GM21423 (cell line): ENCODE measurements at regions not wholly inside any gene's neighbourhood (a gene's known extent, or its start where the extent isn't known, plus 50 kb on each side); places are given as distances from the start of the nearest gene placed in this dataset.
"Not testable (repeated sequence)": the region's sequence is repeated elsewhere in the genome, so short reads cannot be mapped to it uniquely, and the experiment has no call there.

Experiments used
- ATAC-seq: cut with Tn5 transposase; IDR thresholded peaks from one replicate; pipeline ENCODE4 v1.9.1; 2021; ENCODE audit warnings: mild to moderate bottlenecking, moderate library complexity; ENCODE audit not compliant: unreplicated experiment

DNA sequence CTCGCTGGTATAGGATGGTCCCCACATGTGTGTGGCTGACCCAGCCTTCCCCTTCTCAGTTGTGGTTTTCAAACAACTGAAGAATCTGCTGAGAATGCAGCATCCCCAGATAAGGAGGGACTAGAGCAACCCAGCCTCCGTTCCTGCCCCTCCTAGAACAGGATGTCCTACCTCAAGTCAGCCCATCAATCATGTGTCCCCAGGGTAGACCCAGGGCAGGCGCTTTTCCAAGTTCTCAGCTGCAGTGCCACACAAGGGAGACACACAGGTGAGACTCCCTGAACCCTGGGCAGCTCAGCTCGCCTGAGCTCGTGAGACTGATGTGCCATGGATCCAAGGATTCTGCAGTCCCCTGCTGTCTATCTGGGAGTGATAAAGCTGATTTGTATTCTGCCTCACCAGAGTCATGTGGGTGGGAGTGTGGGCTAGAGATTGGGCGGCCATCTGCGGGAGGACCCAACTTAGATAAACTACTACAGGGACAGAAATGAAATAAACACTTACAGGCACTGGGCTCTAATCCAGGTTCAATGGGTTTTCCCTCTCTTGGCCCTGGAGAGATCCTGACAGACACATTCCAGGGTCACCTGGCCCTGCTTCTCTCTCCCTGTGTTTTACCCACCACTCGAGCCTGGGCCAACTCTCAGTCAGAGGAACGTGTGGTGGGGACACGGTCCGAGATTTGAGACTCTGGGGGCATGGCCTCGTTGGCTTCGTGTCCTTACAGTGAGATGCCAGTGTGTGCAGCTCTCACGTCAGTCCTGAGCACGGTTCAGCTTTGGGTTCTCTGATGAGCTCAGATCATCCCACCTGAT, 303.5 kb upstream of the SFSWAP start:
- no peak for ATAC-seq

- no peak for ATAC-seq
Observed at GRCh38 chr12:131408036-131408365, 302.9 kb upstream of the SFSWAP start.

- ATAC-seq: no peak
Observed at GRCh38 chr12:131408484-131408883, 302.4 kb upstream of the SFSWAP start.

- no peak for ATAC-seq
Observed at GRCh38 chr12:131409211-131409610, 301.7 kb upstream of the SFSWAP start.

- not testable (repeated sequence) for ATAC-seq
Observed at GRCh38 chr12:131411827-131412226, 299.1 kb upstream of the SFSWAP start.

DNA sequence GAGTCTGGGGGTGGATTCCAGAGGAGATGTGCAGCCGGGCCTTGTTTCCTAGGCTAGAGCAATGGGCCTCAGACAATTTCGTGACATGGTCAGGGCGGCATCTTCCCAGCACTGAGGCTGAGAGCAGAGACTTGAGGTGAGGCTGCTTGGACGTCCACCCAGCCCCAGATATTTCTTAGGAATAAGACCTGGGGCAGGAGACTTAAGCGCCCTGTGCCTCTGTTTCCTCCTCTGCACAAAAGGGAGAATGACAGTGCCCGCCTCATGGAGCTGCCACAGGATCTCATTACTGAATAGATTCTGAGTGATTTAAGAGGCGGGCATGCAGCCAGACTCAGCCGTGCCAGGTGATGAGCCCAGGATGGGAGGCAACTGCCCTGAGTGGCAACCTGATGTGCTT, 297.9 kb upstream of the SFSWAP start:
- no peak for ATAC-seq

DNA sequence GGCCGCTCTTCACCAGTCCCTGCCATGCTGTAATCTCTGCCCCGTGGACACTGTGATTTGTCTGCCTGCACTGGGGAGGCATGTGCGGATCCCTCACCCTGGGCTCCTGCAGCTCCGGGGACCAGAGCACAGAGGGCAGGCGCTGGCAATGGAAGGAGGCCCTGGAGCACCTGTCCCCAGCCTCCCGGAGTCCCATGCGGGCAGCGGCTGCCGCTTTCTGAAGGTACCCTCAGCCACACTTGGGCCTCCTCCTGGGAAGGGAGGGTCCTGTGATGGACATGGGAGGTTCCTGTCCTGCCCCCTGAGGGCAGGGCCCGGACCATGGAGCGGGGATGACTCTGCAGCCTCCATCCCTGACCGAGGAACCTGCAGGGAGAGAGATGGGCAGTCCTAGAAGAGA, 297.4 kb upstream of the SFSWAP start:
- no peak for ATAC-seq

DNA sequence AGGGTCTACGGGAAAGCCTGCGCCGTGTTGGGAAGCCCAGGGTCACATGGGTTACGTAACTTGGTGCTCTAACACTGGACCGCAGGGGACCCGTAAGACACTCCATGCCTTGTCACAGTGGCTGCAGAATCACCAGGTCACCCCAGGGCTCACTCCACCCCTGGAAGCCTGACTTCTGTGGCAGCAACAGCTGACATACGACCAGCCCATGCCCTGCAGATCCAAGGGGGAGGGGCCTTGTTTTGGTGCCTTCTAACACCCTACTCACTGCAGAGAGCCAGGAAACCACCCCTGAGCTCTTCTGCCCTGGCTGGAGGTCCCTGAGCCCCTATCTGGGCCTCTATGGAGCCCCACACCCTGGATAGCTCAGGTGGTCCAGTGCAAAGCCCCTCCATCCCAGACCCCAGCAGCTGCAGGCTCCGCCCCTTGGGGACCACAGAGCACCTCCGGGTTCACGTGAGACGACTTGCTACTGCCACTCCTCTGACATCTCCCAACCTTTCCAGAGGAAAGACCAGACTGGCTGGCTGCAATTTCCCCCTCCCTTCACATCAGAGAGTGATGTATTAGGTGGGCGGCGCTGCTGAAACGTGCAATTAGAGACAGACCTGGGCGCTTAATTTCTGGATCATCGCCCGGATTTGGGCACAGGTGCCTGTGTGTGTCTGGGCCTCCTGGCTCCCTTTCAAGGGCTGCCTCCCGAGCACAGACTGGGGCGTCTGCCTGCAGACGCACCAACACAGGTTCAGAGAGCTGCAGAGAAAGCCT, 296.6 kb upstream of the SFSWAP start:
- not testable (repeated sequence) for ATAC-seq

DNA sequence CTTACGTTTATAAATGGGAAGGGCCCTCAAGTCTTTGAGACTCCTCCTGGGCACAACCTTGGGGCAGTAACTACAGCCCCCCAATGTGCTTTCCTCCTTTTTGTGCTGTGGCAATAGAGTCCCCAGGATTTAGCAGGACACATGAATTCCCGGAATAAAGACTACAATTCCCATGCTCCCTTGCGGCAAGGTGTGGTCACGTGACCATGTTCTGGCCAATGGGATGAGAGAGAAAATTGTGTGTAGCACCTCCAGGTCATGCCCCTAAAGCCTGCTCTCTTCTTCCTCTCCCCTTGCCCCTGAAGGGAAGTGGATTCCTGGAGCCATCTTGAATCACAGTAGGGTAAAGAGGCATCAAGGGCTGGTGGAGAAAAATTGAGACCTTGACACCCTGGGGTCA, 295.1 kb upstream of the SFSWAP start:
- ATAC-seq: no peak

DNA sequence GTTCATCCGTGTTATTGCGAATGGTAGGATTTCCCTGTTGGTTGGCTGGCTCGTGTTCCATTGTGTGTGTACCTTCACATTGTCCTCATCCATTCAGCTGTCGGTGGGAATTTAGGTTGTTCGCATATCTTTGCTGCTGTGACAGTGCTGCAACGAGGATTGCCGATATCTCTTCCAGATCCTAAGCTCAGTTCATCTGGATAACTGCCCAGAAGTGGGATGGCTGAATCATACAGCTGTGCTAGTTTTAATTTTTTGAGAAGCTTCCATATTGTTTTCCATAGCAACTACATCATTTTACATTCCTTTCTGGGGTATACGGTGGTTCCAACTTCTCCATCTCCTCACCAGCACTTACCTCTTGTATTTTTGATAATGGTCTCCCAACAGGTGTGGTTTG, 292.8 kb upstream of the SFSWAP start:
- ATAC-seq: no peak

DNA sequence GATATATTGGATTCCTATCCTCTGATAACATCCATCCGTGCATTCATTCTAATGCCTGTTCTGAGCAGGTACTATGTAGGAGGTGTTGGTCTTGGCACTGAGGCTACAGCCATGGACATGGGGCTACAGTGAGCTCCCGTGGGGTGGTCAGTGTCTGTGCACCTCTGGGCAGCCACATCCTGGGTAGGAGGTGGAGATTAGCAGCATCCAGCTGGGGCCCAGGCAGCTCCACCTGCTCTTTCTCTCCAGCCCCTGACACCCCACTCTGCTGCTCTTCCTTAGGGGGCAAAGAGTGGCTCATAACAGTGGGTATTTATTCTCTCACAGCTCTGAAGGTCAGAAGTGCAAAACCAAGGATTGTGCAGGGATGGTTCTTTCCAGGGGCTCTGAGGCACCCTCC, 292.0 kb upstream of the SFSWAP start:
- no peak for ATAC-seq

- no peak for ATAC-seq
Observed at GRCh38 chr12:131420867-131421447, 289.9 kb upstream of the SFSWAP start.

DNA sequence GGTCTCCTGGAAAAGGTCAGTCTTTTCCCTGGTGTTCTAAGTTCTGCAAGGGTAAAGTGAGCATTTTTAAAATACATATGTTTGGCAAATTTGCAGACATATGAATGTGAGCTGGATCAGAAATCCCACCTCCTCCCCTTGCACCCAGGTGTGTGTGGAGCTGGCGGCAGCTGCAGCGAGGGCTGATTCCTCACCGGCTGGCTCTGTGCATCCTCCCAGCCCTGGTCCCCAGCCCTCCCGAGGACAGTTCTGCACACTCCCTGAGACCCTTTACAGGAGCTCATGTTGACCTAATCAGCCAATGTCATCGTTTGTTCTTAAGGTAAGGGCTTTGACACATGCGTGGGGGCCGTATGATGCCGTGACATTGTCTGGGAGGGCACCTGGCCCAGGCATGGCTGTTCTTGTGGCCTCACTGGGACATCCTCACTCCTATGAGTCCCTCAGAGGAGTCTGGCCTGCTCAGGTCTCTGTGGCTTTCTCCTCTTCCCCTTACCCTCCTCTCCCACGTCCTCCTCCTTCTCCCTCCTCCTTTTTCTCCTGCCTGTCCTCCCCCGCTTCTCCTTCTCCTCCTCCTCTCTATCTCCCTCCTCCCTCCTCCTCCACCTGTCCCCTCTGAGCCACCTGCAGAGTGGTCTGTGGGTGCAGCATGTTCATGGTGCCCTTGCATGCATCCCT, 289.2 kb upstream of the SFSWAP start:
- ATAC-seq: no peak

DNA sequence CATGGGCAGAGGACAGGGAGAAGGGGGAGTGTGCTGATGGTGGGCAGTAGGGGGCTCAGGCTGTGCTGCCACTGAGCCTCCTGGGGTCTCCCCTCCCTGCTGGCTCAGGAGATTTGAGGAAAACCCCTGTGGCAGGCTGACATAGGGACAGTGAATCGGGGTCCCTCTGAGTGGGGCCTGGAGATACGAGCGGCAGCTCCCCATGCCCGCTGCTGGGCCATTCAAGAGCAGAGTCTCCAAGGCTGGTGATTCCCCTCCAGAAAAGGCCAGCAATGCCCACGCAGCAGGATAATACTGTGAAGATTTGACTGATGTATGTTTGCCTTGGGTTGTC, 288.7 kb upstream of the SFSWAP start:
- no peak for ATAC-seq

GRCh38 chr12:131422744-131423143, 288.1 kb upstream of the SFSWAP start:
- ATAC-seq: no peak

DNA sequence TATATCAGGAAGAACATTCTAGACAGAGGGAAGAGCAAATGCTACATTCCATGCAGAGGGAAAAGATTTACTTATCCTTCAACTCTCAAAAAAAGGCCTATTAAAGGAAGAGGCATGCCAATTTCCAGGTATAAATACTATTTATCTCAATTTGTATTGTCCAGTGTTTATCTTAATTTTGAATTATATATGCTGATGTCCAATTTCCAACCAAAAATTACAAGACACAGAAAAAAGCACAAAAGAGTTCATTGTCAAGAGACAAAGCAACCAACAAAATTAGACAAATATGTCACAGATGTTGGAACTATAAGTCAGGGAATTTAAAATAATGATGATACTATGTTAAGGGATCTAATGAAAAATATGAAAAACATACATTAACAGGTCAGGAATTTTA, 286.6 kb upstream of the SFSWAP start:
- no peak for ATAC-seq

DNA sequence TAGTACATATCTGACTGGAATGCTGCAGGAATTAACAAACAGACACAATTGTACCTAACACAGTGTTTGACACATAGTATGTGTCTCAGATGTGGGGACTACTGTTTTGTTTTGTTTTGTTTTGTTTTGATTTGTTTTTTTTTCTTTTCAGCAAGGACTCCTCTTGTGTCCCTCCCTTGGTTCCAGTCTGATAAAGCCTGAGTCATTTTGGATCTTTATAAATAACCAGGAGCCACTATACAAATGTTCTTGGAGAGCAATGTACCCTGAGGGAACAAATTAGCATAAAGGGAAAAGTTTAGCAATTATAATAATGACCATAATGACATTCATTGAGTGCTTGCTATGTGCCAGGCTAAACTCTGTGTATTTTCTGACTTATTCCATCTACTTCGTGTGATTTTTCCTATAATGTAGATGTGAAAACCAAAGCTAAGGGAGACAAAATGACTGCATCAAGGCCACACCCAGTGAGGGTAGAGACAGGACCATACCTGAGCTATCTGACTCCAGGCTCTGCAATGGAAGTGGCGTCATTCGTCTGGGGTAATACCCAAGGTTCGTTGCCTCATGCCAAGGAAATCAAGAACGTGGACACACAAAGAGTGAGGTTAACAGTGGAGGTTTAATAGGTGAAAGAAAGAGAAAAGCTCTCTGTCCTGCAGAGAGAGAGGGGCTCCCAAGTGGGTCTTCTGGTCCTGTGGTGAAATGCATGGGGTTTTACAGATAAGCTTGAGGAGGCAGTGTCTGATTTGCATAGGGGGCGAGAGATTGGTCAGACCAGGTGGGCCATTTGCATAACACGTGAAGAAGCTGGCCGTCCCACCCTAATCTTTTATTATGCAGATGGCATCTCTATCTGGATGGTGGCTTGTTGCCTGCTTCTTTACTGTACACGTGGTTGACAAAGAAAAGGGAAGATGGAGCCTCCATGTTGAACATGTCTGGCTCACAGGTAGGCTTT, 285.5 kb upstream of the SFSWAP start:
- no peak for ATAC-seq

DNA sequence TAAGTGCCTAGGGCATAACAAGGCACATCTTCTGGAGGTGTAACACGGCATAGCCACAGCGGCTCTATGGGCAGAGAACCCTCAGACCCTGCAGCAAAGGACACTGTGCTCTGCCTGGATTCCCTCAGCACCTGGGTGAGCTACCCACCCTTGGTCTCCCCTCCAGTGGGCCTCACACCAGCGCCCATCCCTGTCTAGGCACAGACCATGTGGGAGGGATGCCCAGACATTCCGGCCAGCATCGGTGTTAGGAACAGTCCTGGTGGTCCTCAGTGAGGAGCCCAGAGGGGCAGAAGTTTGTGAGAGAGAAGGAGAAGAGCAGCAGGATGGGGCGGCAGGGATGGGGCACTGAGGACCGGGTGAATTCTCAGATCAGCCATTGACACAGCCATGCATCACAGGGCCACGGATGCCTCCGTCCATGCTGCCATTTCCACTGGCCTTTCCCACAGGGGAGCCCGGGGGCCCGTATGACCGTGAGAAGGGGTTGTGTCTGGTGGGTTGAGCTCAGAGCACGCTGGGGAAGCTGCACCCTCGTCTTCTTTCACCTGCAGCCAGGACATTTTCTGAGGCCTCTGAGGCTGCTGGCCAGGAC, 282.7 kb upstream of the SFSWAP start:
- ATAC-seq: no peak

GRCh38 chr12:131429221-131429620, 281.7 kb upstream of the SFSWAP start:
- not testable (repeated sequence) for ATAC-seq

- not testable (repeated sequence) for ATAC-seq
Observed at GRCh38 chr12:131429697-131430096, 281.2 kb upstream of the SFSWAP start.
